HG03066 (cell line): ENCODE measurements at regions not wholly inside any gene's neighbourhood (a gene's known extent, or its start where the extent isn't known, plus 50 kb on each side); places are given as distances from the start of the nearest gene placed in this dataset.
"Not testable (repeated sequence)": the region's sequence is repeated elsewhere in the genome, so short reads cannot be mapped to it uniquely, and the experiment has no call there.

Source experiments
- ATAC-seq: cut with Tn5 transposase; IDR thresholded peaks from one replicate; pipeline ENCODE4 v1.9.1; 2021; ENCODE audit warnings: low read depth; ENCODE audit not compliant: unreplicated experiment

DNA sequence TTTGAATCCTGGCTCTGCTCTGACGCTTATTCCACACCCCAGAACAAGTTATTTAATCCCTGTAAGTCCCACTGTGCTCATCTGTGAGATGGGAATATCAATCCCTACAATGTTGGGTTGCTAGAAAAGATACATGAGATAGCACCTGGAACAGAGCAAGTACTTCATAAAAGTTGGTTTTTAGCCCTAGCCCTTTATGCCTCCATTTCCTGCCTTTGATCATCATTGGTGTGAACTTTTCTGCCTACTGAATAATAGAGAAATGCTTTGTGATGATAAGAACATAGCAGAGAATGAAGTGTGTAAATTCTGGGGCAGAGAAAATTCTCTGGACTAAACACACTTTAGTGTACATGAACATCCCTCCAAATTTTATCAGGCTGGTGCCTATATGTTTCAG lies 90.3 kb upstream of the RANBP6 start:
- ATAC-seq: no peak

GRCh38 chr9:6104406-6104805 lies 89.0 kb upstream of the RANBP6 start:
- not testable (repeated sequence) for ATAC-seq

DNA sequence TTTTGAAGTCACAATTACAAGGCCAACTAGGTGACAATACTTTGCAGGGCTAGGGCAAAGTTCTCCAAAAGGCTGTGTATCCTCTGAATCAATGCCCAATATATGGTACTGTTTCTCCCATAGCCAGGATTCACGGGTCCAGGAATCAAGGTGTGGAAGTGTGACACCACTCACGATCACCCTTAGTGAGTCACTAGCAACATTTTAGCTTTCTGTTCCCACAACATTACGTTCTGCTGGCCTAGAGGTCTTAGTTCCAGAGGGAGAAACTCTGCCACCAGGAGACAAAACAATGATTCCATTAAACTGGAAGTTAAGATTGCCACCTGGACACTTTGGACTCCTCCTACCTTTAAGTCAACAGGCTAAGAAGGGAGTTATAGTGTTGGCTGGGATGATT lies 88.5 kb upstream of the RANBP6 start:
- ATAC-seq: not testable (repeated sequence)

GRCh38 chr9:6102336-6102987 lies 87.0 kb upstream of the RANBP6 start:
- not testable (repeated sequence) for ATAC-seq

DNA sequence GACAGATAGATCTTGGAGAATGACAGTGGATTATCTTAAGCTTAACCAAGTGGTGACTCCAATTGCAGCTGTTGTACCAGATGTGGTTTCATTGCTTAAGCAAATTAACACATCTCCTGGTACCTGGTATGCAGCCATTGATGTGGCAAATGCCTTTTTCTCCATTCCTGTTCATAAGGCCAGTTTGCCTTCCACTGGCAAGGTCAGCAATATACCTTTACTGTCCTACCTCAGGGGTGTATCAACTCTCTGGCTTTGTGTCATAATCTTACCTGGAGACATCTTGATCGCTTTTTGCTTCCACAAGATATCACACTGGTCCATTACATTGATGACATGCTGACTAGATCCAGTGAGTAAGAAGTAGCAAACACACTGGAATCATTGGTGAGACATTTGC lies 86.3 kb upstream of the RANBP6 start:
- ATAC-seq: not testable (repeated sequence)

GRCh38 chr9:6099346-6099745 lies 83.9 kb upstream of the RANBP6 start:
- not testable (repeated sequence) for ATAC-seq

DNA sequence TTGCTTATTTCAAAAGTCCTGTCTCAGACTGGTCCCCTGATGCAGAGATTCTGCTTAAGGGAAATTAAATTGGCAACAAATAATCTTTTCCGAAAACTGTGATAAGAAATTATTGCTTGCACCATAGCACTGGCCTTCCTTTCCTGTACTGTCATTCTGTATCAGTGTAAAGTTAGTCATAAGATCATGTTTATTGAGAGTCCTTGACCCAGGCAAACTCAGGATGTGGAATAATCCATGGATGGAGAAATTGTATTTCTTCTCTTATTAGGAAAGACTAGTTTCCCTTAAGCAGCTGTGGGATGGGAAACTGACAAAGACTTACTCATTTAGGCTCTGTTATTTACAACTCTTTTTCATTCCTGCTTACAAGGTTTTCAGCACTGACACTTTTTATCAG lies 83.0 kb upstream of the RANBP6 start:
- ATAC-seq: no peak

DNA sequence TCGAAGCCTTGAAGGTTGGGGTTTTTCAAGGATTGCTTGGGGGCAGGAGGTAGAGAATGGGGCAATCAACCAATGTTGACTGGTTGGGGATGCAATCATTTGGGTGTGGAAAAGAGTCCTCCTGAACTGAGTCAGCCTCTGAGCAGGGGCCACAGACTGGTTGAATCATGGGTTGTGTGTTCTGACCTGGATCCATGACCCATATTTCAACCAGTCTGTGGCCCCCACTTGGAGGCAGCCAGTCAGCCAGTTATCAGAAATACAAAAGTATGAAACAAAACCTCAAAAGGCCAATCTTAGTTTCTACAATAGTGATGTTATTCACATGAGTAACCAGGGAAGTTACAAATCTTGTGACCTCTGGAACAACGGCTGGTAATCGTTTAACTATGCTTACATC lies 81.4 kb upstream of the RANBP6 start:
- ATAC-seq: no peak

DNA sequence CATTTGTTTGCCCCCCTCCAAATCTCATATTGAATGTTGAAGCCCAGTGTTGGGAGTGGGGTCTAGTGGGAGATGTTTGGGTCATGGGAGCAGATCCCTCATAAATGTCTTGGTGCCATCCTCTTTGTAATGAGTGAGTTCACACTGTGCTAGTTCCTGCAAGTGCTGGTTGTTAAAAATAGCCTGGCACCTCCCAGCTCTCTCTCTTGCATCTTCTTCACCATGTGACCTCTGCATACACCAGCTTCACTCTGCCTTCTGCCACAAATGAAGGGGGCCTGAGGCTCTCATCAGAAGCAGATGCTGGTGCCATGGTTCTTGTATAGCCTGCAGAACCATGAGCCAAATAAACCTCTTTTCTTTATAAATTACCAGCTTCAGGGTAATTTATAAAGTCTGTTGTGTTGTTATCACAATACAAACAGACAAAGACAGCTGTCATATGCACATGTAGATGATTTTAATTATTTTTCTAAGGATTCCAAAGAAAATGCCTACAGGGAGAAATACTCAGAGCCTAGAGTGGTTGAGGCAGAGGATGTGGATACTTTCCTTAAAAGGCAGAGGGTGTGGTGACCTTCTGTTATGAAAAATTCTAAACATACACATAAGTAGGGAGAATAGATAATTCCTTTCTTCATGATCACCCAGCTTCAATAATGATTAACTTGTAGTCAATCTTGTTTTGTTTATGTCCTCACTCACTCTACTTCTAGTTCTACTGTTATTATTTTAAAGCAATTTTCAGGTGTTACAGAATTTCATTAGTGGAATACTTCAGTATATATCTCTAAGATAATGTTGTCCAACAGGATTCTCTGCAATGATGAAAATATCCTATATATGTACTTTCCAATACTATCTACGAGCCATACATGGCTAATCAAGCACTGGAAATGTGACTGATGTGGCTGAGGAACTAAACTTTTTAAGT lies 75.1 kb upstream of the RANBP6 start:
- ATAC-seq: no peak

DNA sequence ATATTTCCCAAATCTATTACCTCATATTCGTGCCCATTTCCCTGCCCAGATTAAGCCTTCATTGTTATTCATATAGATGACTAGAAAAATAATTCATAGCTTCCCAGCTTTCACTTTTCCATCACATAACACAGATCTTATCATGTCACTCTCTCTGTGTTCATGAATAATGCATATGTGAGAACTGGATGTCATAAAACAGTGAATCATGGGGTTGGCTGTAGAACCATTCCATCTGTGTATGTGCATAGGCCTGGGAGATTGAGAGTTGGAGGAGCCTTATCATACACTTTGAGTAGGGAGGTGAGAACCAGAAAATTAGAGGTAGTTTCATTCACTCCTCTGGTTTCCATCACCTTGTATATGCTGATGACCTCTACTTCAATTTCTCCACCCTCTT lies 73.9 kb upstream of the RANBP6 start:
- ATAC-seq: no peak

DNA sequence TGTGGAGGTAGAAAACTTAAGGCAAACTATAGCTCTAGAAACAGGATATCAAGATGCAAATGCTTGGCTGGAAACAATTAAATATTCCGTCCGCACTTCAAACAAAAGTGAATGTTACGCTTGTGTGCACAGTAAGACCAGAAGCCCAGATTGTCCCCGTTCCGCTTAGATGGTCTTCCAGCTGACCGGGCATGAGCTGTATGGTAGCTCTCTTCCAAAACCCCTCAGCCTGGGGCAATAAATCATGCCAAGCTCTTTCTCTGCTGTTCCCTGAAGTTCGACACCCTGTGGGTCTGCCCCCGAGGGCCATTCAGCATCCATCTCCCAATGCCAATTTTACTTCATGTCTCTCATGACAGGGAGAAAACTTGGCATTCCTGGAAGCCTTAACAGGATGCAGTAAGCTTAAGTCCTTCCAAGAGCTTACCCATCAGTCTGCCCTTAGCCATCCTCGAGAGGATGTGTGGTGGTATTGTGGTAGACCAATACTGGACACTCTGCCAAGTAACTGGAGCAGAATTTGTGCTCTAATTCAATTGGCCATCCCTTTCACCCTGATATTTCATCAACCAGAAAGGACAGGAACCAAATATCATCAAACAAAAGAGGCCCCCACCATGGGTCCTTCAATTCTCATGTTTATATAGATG lies 70.7 kb upstream of the RANBP6 start:
- ATAC-seq: no peak

DNA sequence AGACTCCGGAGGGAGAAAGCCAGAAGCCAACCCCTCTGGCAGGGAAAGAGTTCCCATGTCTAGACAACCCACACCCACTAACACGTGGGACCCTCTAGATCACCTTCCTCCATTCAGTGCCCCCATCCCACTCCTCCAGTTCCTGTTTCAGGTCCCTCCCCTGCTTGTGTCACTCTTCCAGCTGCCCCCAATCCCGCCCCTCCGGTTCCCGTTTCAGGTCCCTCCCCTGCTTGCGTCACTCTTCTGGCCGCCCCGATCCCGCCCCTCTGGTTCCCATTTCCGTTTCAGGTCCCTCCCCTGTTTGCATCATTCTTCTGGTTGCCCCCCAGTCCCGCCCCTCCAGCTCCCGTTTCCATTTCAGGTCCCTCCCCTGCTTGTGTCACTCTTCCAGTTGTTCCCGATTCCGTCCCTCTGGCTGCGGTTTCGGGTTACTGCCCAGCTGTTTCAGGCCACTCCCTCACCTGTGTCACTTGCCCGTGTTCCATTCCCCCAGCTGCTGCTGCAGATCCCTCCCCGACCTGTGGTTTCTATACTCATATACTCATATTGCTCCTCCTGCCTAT lies 64.8 kb upstream of the RANBP6 start:
- peak; percentile 83 for ATAC-seq

GRCh38 chr9:6079386-6079785 lies 64.0 kb upstream of the RANBP6 start:
- no peak for ATAC-seq

GRCh38 chr9:6078382-6079105 lies 63.1 kb upstream of the RANBP6 start:
- ATAC-seq: no peak

DNA sequence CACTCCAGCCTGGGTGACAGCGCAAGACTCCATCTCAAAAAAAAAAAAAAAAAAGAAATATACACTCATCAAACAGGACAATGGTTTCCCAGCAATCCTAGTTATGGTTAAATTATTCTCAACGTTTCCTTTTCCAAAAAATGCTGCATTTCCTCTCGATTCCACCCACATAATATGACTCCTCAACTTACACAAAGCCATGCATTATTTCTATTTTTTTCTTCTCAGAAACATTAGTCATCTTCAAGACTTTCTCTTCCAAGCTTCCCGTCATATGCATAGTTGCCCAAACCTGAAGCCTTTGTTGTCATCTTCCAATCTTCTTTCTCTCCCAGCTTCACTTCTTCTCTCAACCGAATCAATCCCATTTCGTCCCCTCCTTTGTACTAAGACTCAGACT lies 61.4 kb upstream of the RANBP6 start:
- no peak for ATAC-seq

GRCh38 chr9:6073731-6074130 lies 58.3 kb upstream of the RANBP6 start:
- no peak for ATAC-seq

DNA sequence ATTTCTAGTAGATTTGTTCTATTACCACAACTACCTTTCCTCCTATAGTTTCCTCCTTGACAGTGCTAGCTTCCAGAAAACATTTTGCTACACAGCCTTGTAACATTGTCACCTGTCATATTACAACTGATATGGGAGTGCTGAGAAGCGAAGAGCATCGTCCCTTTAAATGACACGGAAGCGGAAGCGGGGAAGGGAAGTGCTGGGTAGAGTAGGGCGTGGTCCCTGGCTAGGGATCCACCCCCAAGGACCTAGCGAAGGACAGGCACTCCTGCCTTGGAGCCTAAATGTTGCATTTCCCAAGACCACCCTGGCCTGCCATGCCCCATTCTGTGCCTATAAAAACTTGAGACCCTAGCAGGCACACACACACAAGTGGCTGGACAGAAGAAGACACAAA lies 57.4 kb upstream of the RANBP6 start:
- no peak for ATAC-seq

DNA sequence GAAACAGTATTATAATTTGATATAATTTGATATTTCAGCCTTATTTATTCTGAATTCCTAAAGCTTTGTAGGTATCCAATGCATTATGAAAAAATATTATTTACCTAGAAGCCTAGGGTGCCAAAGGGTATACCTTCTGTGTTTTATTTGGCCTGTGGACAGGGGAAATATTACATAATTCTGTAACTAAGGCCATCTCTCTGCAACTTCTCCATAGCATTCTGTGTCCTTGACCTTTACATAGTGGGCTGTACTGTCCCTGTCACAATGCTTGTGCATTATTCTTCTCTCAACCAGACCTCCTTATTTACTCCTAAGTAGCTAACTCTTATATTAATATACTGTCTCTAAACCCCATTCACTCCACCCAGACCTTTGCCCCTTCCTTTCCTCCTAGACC lies 57.0 kb upstream of the RANBP6 start:
- ATAC-seq: no peak

GRCh38 chr9:6068983-6069382 lies 53.6 kb upstream of the RANBP6 start:
- ATAC-seq: no peak

DNA sequence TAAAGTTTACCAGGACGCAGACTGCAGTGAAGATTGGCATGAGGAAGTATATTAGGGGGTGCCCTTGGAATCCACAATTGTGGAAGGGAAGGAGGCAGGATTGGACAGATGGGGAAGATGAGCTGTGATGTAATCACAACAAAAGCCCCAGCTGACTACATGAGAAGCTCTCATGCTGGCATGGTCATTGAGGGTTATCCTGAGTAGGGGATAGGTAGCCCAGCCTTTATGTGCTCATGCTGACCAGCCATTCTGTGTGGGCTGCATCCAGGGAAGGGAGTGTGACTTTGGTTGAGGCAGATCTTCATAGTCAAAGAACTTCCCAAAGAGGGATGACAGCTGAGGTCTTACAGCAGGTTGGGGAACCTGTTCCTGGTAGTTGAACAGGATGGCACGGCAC lies 52.0 kb upstream of the RANBP6 start:
- no peak for ATAC-seq
